ENCODE measurements at regions not wholly inside any gene's neighbourhood (a gene's known extent, or its start where the extent isn't known, plus 50 kb on each side); places are given as distances from the start of the nearest gene placed in this dataset.

- no peak for TF ChIP-seq CTCF (IDR thresholded peaks at IDR 0.05; ENCODE audit: insufficient read depth, low read length)
- TF ChIP-seq REST (IDR thresholded peaks at IDR 0.05; ENCODE audit: insufficient replicate concordance, low read depth): no peak
- no peak for TF ChIP-seq GABPA (IDR thresholded peaks at IDR 0.05; ENCODE audit: low read depth)
- no peak for TF ChIP-seq SPI1 (IDR thresholded peaks at IDR 0.05; ENCODE audit: borderline replicate concordance, low read depth)
- no peak for TF ChIP-seq POLR2AphosphoS5 (IDR thresholded peaks at IDR 0.05; ENCODE audit: low read depth)
- Histone ChIP-seq H3K4me3 (replicated peaks; ENCODE audit: insufficient read depth, low read length) (no peak overlapping the region), H3K27ac (replicated peaks) (no peak overlapping the region), H3K27me3 (ENCODE audit: insufficient read depth, poor library complexity, severe bottlenecking) (no peaks in the 10 kb centered on the region)
- no peak for DNase-seq (ENCODE audit: low read depth in 1 of 2, low spot score in 1 of 2)
These were observed 207.2 kb downstream of the CHRM3 start for GRCh38 chr1:239593527-239593926.

- H3K27me3 ChIP-seq (ENCODE audit: insufficient read depth, poor library complexity, severe bottlenecking): no peaks in the 10 kb centered on the region
- H3K27ac ChIP-seq (replicated peaks): no peak overlapping the region
- no peak overlapping the region for H3K4me3 ChIP-seq (replicated peaks; ENCODE audit: insufficient read depth, low read length)
- TF ChIP-seq SPI1 (IDR thresholded peaks at IDR 0.05; ENCODE audit: borderline replicate concordance, low read depth): no peak
- TF ChIP-seq POLR2AphosphoS5 (IDR thresholded peaks at IDR 0.05; ENCODE audit: low read depth): no peak
- TF ChIP-seq GABPA (IDR thresholded peaks at IDR 0.05; ENCODE audit: low read depth): no peak
- no peak for TF ChIP-seq CTCF (IDR thresholded peaks at IDR 0.05; ENCODE audit: insufficient read depth, low read length)
- no peak for TF ChIP-seq REST (IDR thresholded peaks at IDR 0.05; ENCODE audit: insufficient replicate concordance, low read depth)
- no peak for DNase-seq (ENCODE audit: low read depth in 1 of 2, low spot score in 1 of 2)
These were observed 214.2 kb downstream of the CHRM3 start for GRCh38 chr1:239600588-239600987.

- H3K27me3 ChIP-seq (ENCODE audit: insufficient read depth, poor library complexity, severe bottlenecking): no peaks in the 10 kb centered on the region
- H3K4me3 ChIP-seq (replicated peaks; ENCODE audit: insufficient read depth, low read length): no peak overlapping the region
- no peak overlapping the region for H3K27ac ChIP-seq (replicated peaks)
- no peak for DNase-seq (ENCODE audit: low read depth in 1 of 2, low spot score in 1 of 2)
- no peak for TF ChIP-seq CTCF (IDR thresholded peaks at IDR 0.05; ENCODE audit: insufficient read depth, low read length)
- TF ChIP-seq REST (IDR thresholded peaks at IDR 0.05; ENCODE audit: insufficient replicate concordance, low read depth): no peak
- TF ChIP-seq GABPA (IDR thresholded peaks at IDR 0.05; ENCODE audit: low read depth): no peak
- TF ChIP-seq POLR2AphosphoS5 (IDR thresholded peaks at IDR 0.05; ENCODE audit: low read depth): no peak
- TF ChIP-seq SPI1 (IDR thresholded peaks at IDR 0.05; ENCODE audit: borderline replicate concordance, low read depth): no peak
These were observed 214.7 kb downstream of the CHRM3 start for GRCh38 chr1:239601108-239601507.
